ENCODE measurements at regions not wholly inside any gene's neighbourhood (a gene's known extent, or its start where the extent isn't known, plus 50 kb on each side); places are given as distances from the start of the nearest gene placed in this dataset.

- POLR2A ChIA-PET = no interaction called here
- Mint-ChIP-seq H3K4me1 (no peaks in the 10 kb centered on the region), H3K4me3 (no peak overlapping the region), H3K9me3 (no peaks in the 10 kb centered on the region), H3K27me3 (no peaks in the 10 kb centered on the region), H3K36me3 (ENCODE audit: low read depth) (no peaks in the 10 kb centered on the region), H3K27ac (no peak overlapping the region)
- CTCF ChIA-PET = interaction anchor here (0.8 to 1.3 kb wide), 2 partner anchors 12 to 584 kb away, joined by 3 read pairs; no protein-coding TSS in a partner anchor
- DNase-seq = no peak
Measured at GRCh38 chr10:120960725-120961124, 109.6 kb downstream of the WDR11 start.

- CTCF ChIA-PET = no interaction called here
- no peaks in the 10 kb centered on the region for H3K9me3 Mint-ChIP-seq
Measured at GRCh38 chr10:120961795-120962755, 110.9 kb downstream of the WDR11 start.

GRCh38 chr10:120962756-120963593 lies 111.8 kb downstream of the WDR11 start:
- no peaks in the 10 kb centered on the region for H3K36me3 Mint-ChIP-seq (ENCODE audit: low read depth)

More at GRCh38 chr10:120961795-120962755, 110.9 kb downstream of the WDR11 start:
- H3K4me1 Mint-ChIP-seq = no peaks in the 10 kb centered on the region
- H3K27me3 Mint-ChIP-seq = peaks cover under 1% of the 10 kb centered on the region
- H3K27ac Mint-ChIP-seq = no peak overlapping the region
- no peaks in the 10 kb centered on the region for H3K36me3 Mint-ChIP-seq (ENCODE audit: low read depth)
- no peak overlapping the region for H3K4me3 Mint-ChIP-seq
- POLR2A ChIA-PET = no interaction called here
- no peak for DNase-seq

GRCh38 chr10:120963594-120964220 lies 112.5 kb downstream of the WDR11 start:
- DNase-seq = no peak
- H3K27me3 Mint-ChIP-seq = peaks cover 2% of the 10 kb centered on the region
- no peaks in the 10 kb centered on the region for H3K36me3 Mint-ChIP-seq (ENCODE audit: low read depth)
- no peak overlapping the region for H3K27ac Mint-ChIP-seq
- no peak overlapping the region for H3K4me3 Mint-ChIP-seq
- POLR2A ChIA-PET = no interaction called here
- CTCF ChIA-PET = no interaction called here
- H3K9me3 Mint-ChIP-seq = no peaks in the 10 kb centered on the region
- H3K4me1 Mint-ChIP-seq = no peaks in the 10 kb centered on the region

More at GRCh38 chr10:120962756-120963593, 111.8 kb downstream of the WDR11 start:
- Mint-ChIP-seq H3K4me1 (no peaks in the 10 kb centered on the region), H3K27me3 (peaks cover 2% of the 10 kb centered on the region), H3K27ac (no peak overlapping the region), H3K9me3 (no peaks in the 10 kb centered on the region), H3K4me3 (no peak overlapping the region)
- ChIA-PET POLR2A (no interaction called here), CTCF (no interaction called here)
- no peak for DNase-seq

GRCh38 chr10:120966657-120967045 lies 115.5 kb downstream of the WDR11 start:
- POLR2A ChIA-PET = no interaction called here
- Mint-ChIP-seq H3K4me1 (no peaks in the 10 kb centered on the region), H3K36me3 (ENCODE audit: low read depth) (no peaks in the 10 kb centered on the region), H3K9me3 (no peaks in the 10 kb centered on the region), H3K27ac (no peak overlapping the region), H3K4me3 (no peak overlapping the region), H3K27me3 (peaks cover 4% of the 10 kb centered on the region)
- DNase-seq = no peak
- CTCF ChIA-PET = no interaction called here

- no peak overlapping the region for H3K4me3 Mint-ChIP-seq
- no peaks in the 10 kb centered on the region for H3K9me3 Mint-ChIP-seq
- H3K27ac Mint-ChIP-seq = no peak overlapping the region
- no peaks in the 10 kb centered on the region for H3K36me3 Mint-ChIP-seq (ENCODE audit: low read depth)
- DNase-seq = no peak
- POLR2A ChIA-PET = no interaction called here
- CTCF ChIA-PET = no interaction called here
- H3K27me3 Mint-ChIP-seq = peaks cover 6% of the 10 kb centered on the region
- H3K4me1 Mint-ChIP-seq = no peaks in the 10 kb centered on the region
Measured at GRCh38 chr10:120969219-120969645, 118.1 kb downstream of the WDR11 start.

- Mint-ChIP-seq H3K36me3 (ENCODE audit: low read depth) (no peaks in the 10 kb centered on the region), H3K27me3 (peaks cover 8% of the 10 kb centered on the region), H3K9me3 (no peaks in the 10 kb centered on the region), H3K27ac (no peak overlapping the region), H3K4me3 (no peak overlapping the region), H3K4me1 (no peaks in the 10 kb centered on the region)
- ChIA-PET CTCF (no interaction called here), POLR2A (no interaction called here)
- no peak for DNase-seq
Measured at GRCh38 chr10:120970595-120971529, 119.7 kb downstream of the WDR11 start.

- H3K36me3 Mint-ChIP-seq (ENCODE audit: low read depth) = no peaks in the 10 kb centered on the region
- CTCF ChIA-PET = no interaction called here
- H3K9me3 Mint-ChIP-seq = no peaks in the 10 kb centered on the region
- H3K4me3 Mint-ChIP-seq = no peak overlapping the region
- H3K27me3 Mint-ChIP-seq = peaks cover 9% of the 10 kb centered on the region
- no peak overlapping the region for H3K27ac Mint-ChIP-seq
- no peaks in the 10 kb centered on the region for H3K4me1 Mint-ChIP-seq
- POLR2A ChIA-PET = no interaction called here
- no peak for DNase-seq
Measured at GRCh38 chr10:120971671-120972070, 120.5 kb downstream of the WDR11 start.

GRCh38 chr10:120972259-120972658 lies 121.1 kb downstream of the WDR11 start:
- H3K4me1 Mint-ChIP-seq = no peaks in the 10 kb centered on the region
- no peaks in the 10 kb centered on the region for H3K9me3 Mint-ChIP-seq

GRCh38 chr10:120975072-120975867 lies 124.1 kb downstream of the WDR11 start:
- ChIA-PET POLR2A (no interaction called here), CTCF (no interaction called here)
- H3K4me1 Mint-ChIP-seq = no peaks in the 10 kb centered on the region
- H3K4me3 Mint-ChIP-seq = no peak overlapping the region
- no peaks in the 10 kb centered on the region for H3K9me3 Mint-ChIP-seq
- H3K36me3 Mint-ChIP-seq (ENCODE audit: low read depth) = no peaks in the 10 kb centered on the region
- no peak for DNase-seq
- H3K27ac Mint-ChIP-seq = no peak overlapping the region
- H3K27me3 Mint-ChIP-seq = peaks cover 25% of the 10 kb centered on the region

More at GRCh38 chr10:120972259-120972658, 121.1 kb downstream of the WDR11 start:
- no peak overlapping the region for H3K27ac Mint-ChIP-seq
- no peak for DNase-seq
- peaks cover 7% of the 10 kb centered on the region for H3K27me3 Mint-ChIP-seq
- H3K36me3 Mint-ChIP-seq (ENCODE audit: low read depth) = no peaks in the 10 kb centered on the region
- ChIA-PET POLR2A (no interaction called here), CTCF (no interaction called here)
- no peak overlapping the region for H3K4me3 Mint-ChIP-seq

- H3K4me1 Mint-ChIP-seq = no peaks in the 10 kb centered on the region
- POLR2A ChIA-PET = no interaction called here
- peaks cover 28% of the 10 kb centered on the region for H3K27me3 Mint-ChIP-seq
Measured at GRCh38 chr10:120975868-120976225, 124.7 kb downstream of the WDR11 start.

GRCh38 chr10:120977897-120978296 lies 126.7 kb downstream of the WDR11 start:
- Mint-ChIP-seq H3K4me3 (no peak overlapping the region), H3K9me3 (no peaks in the 10 kb centered on the region), H3K36me3 (ENCODE audit: low read depth) (no peaks in the 10 kb centered on the region), H3K27ac (no peak overlapping the region), H3K27me3 (peaks cover 32% of the 10 kb centered on the region), H3K4me1 (no peaks in the 10 kb centered on the region)
- ChIA-PET CTCF (no interaction called here), POLR2A (no interaction called here)
- no peak for DNase-seq

More at GRCh38 chr10:120975868-120976225, 124.7 kb downstream of the WDR11 start:
- Mint-ChIP-seq H3K36me3 (ENCODE audit: low read depth) (no peaks in the 10 kb centered on the region), H3K4me3 (no peak overlapping the region), H3K9me3 (no peaks in the 10 kb centered on the region), H3K27ac (no peak overlapping the region)
- CTCF ChIA-PET = no interaction called here
- no peak for DNase-seq

Data from activated CD4-positive, alpha-beta memory T cell treated with anti-CD3 and anti-CD28 coated beads, Interleukin-2, amount 10 ng/mL, durations not matched to agents 7 days and 5 days (primary cell).